ENCODE measurements at regions not wholly inside any gene's neighbourhood (a gene's known extent, or its start where the extent isn't known, plus 50 kb on each side); places are given as distances from the start of the nearest gene placed in this dataset.

- no peak for TF ChIP-seq CTCF (conservative IDR thresholded peaks at IDR 0.05; ENCODE audit: low read length)
- TF ChIP-seq EZH2phosphoT487 (IDR thresholded peaks at IDR 0.05; ENCODE audit: borderline replicate concordance), result no peak
These were observed 307.4 kb upstream of the UMPS start for GRCh38 chr3:124422805-124423204.

Measured in Loucy (cell line).